NCI-H510A (cell line): ENCODE measurements at regions not wholly inside any gene's neighbourhood (a gene's known extent, or its start where the extent isn't known, plus 50 kb on each side); places are given as distances from the start of the nearest gene placed in this dataset.

Source experiments
- DNase-seq: peaks from one replicate; lab custom pipeline; 2025; lab: John Stamatoyannopoulos, UW

DNA sequence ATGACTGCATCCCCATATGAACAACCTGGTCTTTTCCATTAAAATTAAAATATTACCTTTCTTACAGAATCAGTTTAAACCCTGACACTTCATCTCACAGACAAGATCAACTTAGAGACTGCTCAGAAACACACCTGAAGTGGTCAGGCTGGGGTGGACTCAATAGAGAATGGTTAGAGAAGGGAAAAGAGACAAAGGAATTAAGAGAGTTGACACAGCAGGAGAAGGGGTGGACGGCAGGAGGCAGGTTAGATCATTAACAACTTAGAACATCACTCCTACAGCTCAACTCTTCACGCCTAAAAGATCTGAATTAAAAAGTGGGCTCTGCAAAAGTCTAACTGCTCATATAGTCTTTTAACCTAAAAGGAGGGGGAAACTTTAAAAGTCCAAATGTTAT is 157.7 kb upstream of the COL1A2 start:
- DNase-seq = no peak

DNA sequence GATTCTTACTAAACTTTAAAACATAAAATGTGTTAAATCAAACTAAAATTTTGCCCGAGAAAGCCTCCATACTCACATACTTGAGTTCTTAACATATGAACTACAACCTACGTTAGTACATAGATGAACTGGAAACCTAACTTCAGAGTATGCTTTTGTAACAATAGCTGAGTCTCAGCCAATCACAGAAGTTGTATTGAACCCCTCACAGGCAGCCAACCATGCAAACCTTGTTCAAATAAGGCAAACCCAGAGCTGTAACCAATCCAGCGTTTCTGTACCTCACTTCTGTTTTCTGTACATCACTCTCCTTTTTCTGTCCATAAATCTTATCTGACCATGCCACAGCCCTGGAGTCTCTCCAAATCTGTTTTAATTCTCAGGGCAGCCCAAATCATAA is 157.3 kb upstream of the COL1A2 start:
- no peak for DNase-seq

DNA sequence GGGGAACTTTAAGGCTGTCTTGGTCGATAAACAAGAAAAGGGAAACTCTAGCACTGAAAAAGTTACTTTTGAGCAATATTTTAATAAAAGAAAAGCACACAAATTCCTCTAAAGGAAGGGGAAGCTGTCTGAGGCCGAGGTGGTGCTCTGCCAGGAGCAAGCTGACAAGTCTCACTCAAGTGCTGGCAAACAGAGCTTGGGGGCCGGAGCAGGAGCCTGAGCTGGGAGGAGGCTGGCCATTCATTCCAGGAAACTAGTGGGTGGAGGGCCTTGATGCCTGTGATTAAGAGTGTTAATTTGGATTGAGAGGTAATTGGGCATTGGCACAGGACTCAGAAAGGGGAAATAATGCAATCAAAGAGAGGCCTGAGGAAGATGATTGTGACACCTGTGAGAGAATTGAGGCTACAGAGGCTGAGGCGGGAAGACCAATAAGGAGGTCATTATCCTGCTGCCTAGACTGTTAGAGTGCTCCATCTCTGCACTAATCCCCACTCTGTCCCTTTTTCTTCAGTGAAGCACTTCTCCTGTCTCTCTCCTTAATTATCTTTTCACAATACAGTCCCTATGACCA is 154.9 kb upstream of the COL1A2 start:
- no peak for DNase-seq

DNA sequence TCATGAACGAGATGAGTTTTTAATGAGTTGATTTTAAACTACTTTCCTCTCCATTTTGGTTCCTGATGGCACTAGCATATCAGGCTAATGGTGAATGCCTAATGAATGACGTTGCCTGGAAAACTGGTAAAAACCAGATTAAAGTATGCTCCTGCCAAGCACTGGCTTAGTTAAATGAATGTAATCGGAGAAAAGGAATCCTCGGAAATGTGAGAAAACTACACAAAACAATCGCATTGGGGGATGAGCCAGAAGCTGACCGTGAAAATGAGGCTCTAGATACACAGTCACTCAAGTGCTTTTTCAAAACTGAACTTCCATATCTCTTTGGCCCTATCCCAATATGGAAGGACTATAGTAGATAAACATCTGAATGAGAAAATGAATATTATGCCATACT is 153.8 kb upstream of the COL1A2 start:
- DNase-seq = no peak

DNA sequence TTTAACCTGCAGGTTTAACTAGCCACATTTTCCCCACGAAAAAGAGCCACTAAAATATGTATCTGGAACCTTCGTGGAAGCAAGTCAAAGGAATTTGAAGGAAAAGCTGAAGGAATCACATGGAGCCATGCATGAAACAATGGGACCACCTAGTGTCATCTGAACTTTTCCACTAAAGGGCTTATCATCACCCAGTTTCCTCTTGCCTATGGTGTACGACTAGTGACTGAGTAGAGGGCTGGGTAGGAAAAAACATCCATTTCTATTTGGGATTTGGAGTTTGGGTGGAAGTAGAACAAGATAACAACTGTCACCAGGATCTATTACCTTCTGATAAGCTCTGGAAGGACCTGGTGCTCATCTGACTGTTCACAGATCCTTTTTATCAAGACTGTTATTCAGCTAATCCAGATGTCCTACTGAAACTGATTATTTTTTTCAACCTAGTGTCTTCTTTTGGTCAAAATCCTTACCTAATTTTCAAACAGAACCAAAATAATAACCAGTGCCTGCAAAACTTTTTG is 153.2 kb upstream of the COL1A2 start:
- no peak for DNase-seq

DNA sequence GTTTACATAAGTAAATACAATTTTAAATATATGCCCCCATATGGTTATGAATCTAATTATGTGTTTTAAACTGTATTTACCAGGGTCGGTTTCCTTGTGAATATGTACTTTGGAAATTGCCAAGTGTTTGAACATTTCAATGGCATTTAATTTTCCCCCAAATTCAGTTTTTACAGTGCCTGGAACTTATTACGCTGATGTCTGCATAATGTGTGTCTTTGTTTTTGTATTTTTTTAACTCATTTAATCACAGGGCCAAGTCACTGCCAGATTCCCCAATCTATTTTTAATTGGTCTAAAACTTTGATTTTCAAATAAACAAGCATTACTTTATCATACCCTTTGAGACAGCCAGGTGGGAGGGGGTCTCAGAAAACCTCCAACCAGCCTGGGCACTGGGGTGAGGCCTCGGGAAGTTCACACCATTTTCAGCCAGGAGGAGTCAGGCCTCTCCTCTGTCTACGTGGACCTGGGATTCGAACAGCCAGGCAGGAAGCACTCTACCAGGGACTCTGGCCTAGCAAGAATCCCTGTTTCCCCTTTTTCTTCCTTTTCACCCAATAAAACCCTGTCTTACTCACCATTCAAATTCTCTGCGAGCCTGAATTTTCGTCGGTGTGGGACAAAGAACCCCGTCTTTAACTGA is 151.5 kb upstream of the COL1A2 start:
- no peak for DNase-seq

DNA sequence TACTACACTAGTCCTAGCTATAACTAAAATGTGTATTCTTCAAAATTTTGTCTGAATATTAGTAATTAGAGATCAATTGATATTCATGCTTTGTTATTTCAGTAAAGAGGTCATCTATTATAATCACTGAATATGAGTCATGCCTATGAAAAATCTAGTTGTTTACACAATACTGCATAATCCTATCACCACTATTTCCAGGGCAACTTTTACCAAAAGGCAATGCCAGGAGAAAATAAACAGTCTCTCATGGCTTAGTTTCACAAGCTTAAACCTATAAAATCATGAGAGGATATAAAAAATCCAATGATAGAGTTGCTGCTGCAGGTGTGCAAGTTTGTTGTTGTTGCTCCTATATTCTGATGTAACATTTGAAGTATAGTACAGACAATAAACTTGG is 149.9 kb upstream of the COL1A2 start:
- DNase-seq = no peak

DNA sequence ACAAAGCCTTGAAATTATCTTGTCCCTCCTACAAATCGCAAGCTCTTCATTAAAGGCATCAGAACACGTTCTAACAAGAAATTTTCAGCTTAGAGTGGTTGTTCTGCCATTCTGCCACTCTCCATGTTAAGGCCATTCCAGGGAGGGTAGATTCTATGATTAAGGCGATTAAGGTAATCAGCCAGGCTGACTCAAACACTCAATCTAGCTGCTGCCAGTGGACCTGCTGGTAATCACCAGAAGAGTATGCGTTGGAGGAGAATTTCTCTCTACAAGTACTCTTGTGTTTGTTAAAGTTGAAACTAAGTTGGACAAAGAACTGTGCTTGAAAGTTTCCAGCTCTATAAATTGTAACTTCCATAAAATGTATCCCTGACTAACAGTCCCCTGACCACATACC is 149.2 kb upstream of the COL1A2 start:
- DNase-seq = no peak

DNA sequence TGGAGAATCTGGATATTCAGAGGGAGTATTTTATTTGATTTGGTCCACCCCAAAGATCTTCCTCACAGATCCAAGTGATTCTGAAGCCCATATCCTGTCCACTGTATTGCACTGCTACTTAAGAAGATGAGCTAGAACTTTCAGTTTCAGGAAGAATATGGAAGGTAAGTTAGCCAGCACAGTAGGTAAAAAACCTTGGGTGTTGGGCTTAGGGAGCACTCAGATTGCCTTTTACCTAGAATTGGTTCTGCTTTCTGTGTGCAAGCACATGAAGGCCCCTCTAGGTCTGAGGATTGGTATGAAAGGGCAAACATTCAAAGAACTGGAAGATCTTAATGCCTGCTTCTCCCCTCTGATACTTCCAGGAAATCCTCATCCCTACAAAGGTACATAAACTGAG is 146.7 kb upstream of the COL1A2 start:
- no peak for DNase-seq

DNA sequence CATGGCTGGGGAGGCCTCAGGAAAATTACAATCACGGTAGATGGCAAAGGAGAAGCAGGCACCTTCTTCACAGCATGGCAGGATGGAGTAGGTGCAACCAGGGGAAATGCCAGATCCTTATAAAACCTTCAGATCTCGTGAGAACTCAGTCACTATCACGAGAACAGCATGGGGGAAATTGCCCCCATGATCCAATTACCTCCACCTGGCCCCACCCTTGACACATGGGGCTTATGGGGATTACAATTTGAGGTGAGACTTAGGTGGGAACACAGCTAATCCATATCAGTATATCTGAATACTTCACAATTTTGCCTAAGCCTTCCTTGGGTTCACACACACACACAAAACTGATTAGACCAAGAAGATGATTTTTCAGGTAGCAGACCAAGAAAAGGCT is 145.1 kb upstream of the COL1A2 start:
- no peak for DNase-seq

DNA sequence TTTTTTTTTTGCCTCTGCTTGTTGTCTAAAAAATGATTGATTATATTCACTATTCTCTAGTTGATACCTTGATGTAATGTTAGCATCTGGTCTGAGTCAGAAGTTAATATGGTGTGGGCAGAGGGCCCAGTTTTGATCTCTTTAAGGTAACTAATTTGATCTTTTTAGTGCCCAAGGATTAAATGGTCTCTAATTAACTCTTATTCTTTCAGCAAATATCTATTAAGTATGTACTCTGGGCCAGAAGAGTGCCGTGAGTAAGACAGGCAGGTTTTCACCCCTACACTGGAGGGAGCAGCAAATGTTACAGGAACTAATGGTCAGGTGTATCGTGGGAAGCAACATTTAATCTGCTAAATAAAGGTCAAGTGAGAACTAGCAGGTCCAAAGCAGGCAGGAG is 144.6 kb upstream of the COL1A2 start:
- DNase-seq = no peak

DNA sequence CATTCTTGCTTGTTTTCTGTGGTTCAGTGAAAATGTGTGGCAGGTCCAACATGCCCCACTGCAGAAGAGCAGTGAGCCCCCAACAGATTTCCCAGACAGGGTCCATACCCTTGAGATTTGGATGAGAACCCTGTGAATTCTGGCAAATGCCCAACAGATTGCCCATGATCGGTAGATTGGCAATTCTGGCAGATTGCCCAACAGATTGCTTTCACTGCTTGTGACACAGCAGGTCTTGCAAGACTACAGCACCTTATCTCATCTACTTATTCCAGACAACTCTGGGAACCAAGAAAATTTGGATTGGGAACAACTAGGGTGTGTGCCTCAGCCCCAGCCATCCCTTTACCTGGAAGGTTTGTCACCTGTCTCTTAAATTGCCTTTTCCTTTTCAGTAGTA is 143.7 kb upstream of the COL1A2 start:
- no peak for DNase-seq

DNA sequence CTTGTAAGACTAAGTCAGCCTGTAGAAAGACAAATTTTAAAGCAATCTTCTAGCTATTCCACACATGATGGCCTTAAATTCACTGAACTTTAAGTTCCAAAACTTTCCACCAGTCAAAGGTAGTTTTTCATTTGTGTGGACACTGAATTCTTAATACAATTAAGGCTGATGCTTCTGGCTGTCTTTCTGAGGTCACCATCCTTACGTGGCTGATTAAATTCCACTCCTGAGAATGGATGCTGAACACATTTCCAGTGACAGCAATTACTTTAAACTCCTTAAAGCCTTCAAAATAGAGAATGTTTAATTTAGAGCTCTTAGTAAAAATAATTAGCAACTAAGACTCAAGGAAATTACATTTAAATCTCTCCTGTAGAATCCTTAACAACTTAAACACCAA is 142.6 kb upstream of the COL1A2 start:
- no peak for DNase-seq

DNA sequence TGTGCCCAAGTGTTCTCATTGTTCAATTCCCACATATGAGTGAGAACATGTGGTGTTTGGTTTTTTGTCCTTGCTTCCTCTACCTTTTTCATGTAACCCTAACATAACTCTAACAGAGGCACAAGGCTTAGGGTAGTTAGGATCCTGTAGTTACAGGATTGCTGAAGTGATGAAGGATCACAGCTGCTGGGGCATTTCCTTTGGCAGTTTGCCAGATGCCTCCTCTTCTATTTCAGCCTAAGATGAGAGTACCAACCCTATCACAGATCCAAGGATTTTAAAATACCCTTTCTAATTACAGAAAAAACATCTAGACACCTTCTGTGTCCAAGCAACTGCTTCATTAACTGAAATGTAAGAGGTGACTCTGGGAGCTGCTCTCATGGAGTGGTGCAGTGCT is 141.7 kb upstream of the COL1A2 start:
- DNase-seq = no peak

DNA sequence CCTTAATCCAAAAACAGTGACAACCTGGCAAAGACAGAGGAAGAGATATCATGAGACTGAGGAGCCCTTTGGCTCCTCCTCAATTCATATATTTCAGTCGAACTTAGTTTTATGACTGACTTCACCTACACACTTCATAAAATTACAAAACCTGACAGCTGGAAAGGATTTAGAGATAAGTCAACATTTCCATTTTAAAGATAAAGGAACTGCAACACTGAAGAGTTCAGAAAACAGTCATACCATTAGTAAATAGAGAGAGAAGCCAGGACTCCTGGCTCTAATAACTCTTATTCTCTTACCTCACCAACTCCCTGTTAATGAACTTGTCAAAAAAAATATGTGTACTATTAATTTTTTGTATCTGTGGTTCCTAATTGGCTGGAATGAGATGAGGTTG is 141.0 kb upstream of the COL1A2 start:
- DNase-seq = no peak

DNA sequence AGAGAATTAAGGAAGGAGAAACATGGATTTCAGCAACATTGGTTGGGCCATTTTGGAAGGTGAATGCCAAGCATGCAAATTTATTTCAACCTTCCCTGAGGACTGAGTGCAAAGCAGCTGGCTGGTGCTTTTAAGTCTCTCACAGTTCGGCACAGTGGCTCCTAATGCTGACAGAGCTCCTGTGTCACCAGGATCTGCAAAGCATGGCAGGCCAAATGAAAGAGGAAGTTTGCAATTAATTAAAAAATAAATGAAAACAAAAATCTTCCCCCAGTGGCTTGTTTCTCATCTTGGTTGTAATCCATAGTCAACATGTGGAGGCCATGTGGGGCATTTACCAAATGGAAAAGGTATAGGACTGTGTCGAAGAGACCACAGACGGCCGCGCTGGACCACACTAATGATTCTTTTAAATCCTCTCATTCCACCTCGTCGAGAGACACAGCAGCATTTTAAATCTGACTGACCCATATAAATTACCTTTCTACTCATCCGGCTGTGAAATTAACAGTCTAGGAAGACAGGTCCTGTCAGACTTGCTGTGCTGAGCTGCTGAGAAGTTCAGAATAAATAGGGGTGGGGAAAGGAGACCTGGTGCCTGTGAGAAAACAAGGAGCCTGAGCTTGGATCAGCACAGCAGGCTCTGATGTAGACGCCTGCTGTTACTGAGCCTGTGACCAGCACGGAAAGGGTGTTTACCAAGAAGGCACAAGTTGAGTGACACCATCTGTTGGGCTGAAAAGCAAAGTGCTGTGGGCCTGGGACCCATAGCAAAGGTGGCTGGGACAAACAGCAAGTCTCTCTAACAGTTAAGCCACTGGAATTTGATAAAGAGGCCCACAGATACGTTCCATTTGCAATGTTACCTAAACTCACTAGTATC is 136.0 kb upstream of the COL1A2 start:
- DNase-seq = no peak

DNA sequence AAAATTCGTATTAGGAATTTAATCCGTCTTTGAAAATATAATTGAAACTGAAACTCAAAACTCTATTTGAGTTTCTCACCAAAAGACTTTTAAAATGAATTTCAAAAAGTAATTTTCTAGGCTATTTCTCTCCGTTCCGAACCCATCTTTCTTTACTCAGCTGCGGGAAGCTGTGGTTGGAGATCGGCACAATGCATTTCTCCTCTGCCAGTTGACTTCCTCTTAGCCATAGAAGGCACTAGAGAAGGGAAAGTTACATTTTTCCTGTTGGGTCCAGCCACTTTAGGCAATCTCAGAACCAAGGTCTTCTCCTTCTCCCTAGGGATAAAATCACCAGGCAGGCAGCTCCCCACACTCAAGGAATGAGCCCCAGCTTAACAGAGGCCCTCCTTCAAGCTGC is 133.6 kb upstream of the COL1A2 start:
- DNase-seq = no peak

DNA sequence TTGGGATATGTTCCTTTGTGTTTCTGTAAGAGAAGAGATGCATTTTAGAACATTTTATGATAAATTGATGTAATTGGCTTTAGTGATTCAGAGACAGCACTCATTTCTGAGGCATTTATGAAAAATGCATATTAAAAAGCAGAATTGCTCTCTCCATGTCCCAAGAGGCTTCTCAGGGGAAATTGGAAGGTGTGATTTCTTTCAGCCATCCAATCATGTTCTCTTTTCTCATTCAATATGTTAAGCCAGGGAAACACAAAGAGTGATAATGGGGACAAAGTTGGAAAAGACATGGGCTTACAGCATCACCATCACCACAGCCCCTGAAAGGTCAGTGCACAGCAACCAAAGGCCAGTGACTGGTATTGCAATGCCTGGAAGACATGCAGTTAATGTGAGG is 129.9 kb upstream of the COL1A2 start:
- DNase-seq = no peak

DNA sequence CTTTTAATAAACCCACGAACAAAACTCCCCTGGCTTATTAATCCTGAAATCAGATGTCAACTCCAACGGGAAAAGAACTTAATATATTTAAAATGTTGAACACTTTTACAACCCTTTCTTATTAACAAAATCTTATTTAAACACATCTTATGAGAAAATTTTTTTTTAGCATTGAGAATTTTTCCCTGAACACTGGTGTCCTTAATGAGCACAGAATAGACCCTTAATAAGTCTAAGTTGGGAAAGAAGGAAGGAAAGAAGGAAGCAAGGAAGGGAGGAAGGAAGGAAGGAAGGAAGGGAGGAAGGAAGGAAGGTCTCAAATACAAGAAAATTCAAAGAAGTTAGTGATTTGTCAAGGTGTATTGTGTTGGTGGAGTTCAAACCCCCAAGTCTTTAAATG is 129.2 kb upstream of the COL1A2 start:
- DNase-seq = no peak

DNA sequence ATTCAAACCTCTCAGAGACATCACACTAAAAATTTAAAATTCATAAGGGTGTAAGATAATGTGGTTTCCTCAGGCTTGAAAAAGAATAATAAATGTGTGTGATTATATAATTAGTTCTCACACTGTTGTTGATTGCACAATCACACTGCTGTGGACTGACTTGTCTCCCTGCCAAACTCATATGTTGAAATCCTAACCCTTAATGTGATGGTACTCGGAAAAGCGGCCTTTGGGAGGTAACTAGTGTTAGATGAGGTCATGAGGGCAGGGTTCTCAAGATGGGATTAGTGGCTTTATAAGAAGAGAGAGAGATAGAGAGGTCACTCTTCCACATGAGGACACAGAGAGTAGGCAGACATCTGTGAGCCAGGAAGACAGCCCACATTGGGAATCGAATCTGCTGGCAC is 128.5 kb upstream of the COL1A2 start:
- no peak for DNase-seq

DNA sequence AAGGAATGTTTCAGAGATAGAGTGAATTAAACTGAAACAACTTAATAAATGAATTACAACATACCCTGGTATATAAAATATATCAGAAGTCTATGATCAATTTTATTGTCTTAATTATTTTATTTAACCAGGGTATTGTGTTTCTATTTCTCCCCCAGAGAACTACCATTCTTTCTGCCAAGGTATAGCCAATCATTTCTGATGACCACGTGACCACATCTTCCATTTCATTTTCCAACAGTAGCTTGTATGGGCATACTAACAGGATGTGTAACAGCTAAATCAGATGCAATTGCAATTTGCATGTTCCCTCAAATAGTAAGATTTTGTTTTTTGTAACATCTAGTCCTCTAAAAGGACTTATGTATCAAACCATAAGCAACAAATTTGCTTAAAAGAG is 123.9 kb upstream of the COL1A2 start:
- no peak for DNase-seq

DNA sequence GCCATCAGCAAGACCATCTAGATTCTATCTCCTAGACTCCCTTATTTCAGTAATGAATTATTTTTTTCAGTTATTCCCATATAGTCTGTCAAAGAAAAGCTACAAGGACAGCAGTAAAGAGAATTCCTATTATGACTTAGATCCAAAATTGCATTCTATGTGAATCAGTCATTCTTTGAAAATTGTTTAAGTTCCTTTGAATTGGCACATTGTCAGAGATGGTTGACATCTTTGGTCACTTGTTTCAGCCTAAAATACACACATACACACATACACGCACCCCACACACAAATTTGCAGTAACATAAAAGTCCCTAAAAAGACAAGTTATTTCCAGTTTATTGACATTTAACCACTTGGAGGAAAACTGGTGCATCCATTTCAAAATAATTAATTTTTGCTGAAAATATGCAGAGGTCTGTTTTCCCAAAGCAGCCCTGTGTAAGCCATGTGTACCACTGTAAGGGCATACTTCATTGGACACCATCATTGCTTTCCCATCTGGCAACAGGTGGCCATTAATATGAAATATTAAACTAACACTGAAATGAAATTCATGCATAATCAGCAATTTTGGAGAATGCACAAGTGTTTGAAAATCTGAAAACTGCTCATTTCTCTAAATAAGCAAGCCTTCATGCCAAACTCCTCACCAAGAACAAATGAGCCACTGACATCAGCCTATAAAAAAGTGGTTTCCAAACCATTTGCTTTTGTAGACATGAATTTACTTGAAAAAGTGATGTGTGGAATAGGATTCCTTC is 121.7 kb upstream of the COL1A2 start:
- no peak for DNase-seq

DNA sequence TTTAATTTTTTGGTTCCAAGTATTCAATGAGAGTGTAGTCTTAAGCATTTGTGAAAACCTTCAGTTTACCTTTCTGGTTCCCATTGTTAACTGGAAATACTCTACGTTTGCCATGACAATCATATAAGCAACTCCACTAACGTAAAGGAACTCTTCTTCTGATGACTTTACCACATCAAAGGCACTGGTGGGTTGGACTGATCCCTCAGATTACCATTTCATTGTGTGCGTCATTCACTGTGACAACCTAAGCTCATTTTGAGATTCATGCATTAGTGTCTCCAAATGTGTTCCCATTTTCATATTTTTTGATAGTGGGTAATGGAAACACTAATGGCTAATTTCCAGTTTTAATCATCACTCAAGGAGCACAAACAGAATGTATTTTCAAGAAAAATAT is 119.9 kb upstream of the COL1A2 start:
- no peak for DNase-seq
